ENCODE measurements at regions not wholly inside any gene's neighbourhood (a gene's known extent, or its start where the extent isn't known, plus 50 kb on each side); places are given as distances from the start of the nearest gene placed in this dataset.
"Not testable (repeated sequence)": the region's sequence is repeated elsewhere in the genome, so short reads cannot be mapped to it uniquely, and the experiment has no call there.

DNA sequence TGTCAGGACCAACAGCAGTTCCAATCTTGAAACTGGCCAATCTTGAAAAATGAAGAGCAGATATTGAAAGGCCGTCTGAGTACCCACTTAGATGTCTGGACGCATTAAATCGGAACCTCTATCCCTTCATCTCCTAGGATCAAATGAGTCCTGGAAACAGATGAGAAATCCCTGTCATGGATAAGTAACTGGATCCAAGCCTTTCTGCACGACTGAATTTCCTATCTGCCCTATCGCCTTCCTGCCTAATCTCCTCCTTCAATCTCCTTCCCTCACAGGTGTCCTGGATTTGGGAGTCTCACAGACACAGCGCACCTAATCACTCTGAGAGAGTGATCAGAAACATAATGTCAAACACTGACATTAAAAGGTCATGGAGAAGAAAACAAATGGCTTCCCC, 245.2 kb upstream of the PRSS58 start:
- H3K4me3 ChIP-seq: no peak overlapping the region
- H3K27me3 ChIP-seq: no peaks in the 10 kb centered on the region
- intact Hi-C loops (cut with DNase I): no loop called here
- H3K27ac ChIP-seq: no peak overlapping the region
- no peaks in the 10 kb centered on the region for H3K9me3 ChIP-seq
- H3K4me1 ChIP-seq: no peaks in the 10 kb centered on the region
- no peaks in the 10 kb centered on the region for H3K36me3 ChIP-seq
- DNase-seq (ENCODE audit: low spot score in 2 of 2): no peak
- TF ChIP-seq, protein P1, sequence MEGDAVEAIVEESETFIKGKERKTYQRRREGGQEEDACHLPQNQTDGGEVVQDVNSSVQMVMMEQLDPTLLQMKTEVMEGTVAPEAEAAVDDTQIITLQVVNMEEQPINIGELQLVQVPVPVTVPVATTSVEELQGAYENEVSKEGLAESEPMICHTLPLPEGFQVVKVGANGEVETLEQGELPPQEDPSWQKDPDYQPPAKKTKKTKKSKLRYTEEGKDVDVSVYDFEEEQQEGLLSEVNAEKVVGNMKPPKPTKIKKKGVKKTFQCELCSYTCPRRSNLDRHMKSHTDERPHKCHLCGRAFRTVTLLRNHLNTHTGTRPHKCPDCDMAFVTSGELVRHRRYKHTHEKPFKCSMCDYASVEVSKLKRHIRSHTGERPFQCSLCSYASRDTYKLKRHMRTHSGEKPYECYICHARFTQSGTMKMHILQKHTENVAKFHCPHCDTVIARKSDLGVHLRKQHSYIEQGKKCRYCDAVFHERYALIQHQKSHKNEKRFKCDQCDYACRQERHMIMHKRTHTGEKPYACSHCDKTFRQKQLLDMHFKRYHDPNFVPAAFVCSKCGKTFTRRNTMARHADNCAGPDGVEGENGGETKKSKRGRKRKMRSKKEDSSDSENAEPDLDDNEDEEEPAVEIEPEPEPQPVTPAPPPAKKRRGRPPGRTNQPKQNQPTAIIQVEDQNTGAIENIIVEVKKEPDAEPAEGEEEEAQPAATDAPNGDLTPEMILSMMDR (IDR thresholded peaks at IDR 0.05): no peak

DNA sequence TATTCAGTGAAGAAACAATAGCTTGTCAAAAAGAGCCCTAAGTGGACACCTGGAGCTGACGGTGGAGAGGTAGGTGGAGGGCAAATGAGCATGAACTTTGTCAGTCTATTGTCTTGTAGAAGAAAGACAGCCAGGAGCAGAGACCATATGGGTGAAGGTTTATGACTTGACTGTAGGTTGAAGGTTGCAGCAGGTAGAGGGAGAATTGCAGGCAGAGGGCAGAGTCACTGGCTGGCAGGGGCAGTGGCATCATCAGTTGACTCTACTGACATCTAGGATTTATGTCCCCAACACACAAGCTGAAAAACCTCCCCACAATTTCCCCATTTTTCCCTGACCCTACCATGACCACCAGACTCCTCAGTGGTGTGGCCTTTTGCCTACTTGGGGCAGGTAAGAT, 243.6 kb upstream of the PRSS58 start:
- H3K4me1 ChIP-seq: no peaks in the 10 kb centered on the region
- no peaks in the 10 kb centered on the region for H3K9me3 ChIP-seq
- TF ChIP-seq, protein P1 (IDR thresholded peaks at IDR 0.05): no peak
- H3K4me3 ChIP-seq: no peak overlapping the region
- H3K27me3 ChIP-seq: no peaks in the 10 kb centered on the region
- DNase-seq (ENCODE audit: low spot score in 2 of 2): no peak
- H3K36me3 ChIP-seq: no peaks in the 10 kb centered on the region
- no peak overlapping the region for H3K27ac ChIP-seq
- intact Hi-C loops (cut with DNase I): no loop called here

DNA sequence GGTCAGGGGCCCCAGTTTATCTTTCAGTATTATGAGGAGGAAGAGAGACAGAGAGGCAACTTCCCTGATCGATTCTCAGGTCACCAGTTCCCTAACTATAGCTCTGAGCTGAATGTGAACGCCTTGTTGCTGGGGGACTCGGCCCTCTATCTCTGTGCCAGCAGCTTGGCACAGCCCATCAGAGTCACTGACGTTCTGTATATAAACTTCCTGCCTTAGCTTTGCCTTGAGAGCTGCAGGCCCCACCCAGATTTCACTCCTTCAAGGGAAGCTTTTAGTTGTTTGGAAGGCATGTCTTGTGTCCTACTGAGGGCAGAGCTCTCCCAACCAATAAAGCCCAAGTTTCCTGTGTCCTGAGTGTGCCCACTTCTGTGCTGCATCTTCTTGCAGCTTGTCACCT, 242.5 kb upstream of the PRSS58 start:
- H3K4me3 ChIP-seq: no peak overlapping the region

DNA sequence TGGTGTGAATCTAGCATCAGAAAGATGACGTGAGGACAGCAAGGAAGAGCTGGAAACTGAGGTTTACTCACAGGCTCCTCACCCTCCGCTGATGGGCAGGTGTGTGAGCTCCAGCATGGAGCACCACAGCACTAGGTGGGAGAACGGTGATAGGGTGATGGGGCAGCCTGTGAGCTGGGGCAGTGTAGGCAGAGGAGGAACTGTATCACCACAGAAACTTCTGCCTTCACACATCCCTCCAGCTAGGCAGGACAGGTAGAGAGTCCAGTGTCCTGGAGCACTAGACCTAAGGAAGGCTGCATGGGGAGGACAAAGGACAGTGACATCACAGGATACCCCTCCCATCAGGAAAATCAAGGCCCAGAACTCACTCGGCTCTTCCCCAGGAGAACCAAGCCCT, 241.8 kb upstream of the PRSS58 start:
- intact Hi-C loops (cut with DNase I): no loop called here
- no peaks in the 10 kb centered on the region for H3K36me3 ChIP-seq
- no peak overlapping the region for H3K4me3 ChIP-seq
- TF ChIP-seq, protein P1 (IDR thresholded peaks at IDR 0.05): no peak
- DNase-seq (ENCODE audit: low spot score in 2 of 2): no peak
- no peaks in the 10 kb centered on the region for H3K4me1 ChIP-seq
- H3K27ac ChIP-seq: no peak overlapping the region
- H3K27me3 ChIP-seq: no peaks in the 10 kb centered on the region
- H3K9me3 ChIP-seq: no peaks in the 10 kb centered on the region

More for the DNA sequence above, 242.5 kb upstream of the PRSS58 start:
- no peaks in the 10 kb centered on the region for H3K9me3 ChIP-seq
- H3K27ac ChIP-seq: no peak overlapping the region
- H3K27me3 ChIP-seq: no peaks in the 10 kb centered on the region
- TF ChIP-seq, protein P1 (IDR thresholded peaks at IDR 0.05): no peak
- no peaks in the 10 kb centered on the region for H3K4me1 ChIP-seq
- no peak for DNase-seq (ENCODE audit: low spot score in 2 of 2)
- H3K36me3 ChIP-seq: no peaks in the 10 kb centered on the region
- intact Hi-C loops (cut with DNase I): no loop called here

DNA sequence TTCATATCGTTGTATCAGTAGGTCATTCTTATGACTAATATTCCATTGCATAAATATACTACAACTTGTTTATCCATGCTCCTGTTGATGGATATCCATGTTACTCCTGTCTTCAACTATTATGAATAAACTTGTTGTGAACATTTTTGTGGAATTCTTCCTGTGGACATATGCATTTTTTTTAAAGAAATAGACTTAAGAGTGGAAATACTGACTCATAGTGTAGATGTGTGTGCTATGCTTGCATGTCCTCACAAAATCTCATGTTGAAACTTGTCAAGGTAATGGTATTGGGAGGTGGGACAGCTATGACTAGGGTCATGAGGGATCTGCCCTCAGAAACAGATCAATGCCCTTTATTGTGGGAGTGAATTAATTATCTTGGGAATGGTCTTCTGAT, 240.5 kb upstream of the PRSS58 start:
- H3K27ac ChIP-seq: no peak overlapping the region
- no peaks in the 10 kb centered on the region for H3K27me3 ChIP-seq
- intact Hi-C loops (cut with DNase I): no loop called here
- no peak for DNase-seq (ENCODE audit: low spot score in 2 of 2)
- TF ChIP-seq, protein P1 (IDR thresholded peaks at IDR 0.05): no peak
- H3K9me3 ChIP-seq: no peaks in the 10 kb centered on the region
- H3K36me3 ChIP-seq: no peaks in the 10 kb centered on the region
- no peak overlapping the region for H3K4me3 ChIP-seq
- no peaks in the 10 kb centered on the region for H3K4me1 ChIP-seq

DNA sequence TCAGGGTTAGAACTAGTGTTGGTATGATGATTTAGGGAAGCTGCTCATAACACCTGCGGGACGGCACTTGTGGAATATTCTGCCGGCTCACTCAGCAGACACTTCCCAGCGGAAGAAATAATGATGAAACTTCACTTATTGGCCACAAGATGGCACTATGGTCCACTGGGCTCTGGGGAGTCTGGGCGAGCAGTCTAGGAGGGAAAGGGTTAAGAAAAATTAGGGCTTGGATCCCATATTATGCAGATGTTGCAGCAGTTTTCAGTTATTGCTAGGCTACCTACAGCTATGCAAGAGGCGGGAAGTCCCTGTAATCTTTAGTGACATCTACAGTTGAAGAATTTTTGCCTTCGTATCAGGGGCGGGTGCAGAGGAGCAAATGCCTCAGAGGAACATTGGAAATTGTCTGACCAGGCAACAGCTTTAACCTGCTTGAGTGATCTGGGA, 238.7 kb upstream of the PRSS58 start:
- TF ChIP-seq, protein P1 (IDR thresholded peaks at IDR 0.05): peak; percentile 7 to 52 (median 23)
- Histone ChIP-seq H3K36me3 (no peaks in the 10 kb centered on the region), H3K4me3 (no peak overlapping the region), H3K4me1 (no peaks in the 10 kb centered on the region), H3K27ac (no peak overlapping the region), H3K9me3 (no peaks in the 10 kb centered on the region), H3K27me3 (no peaks in the 10 kb centered on the region)
- DNase-seq (ENCODE audit: low spot score in 2 of 2): no peak
- intact Hi-C loops (cut with DNase I): no loop called here

DNA sequence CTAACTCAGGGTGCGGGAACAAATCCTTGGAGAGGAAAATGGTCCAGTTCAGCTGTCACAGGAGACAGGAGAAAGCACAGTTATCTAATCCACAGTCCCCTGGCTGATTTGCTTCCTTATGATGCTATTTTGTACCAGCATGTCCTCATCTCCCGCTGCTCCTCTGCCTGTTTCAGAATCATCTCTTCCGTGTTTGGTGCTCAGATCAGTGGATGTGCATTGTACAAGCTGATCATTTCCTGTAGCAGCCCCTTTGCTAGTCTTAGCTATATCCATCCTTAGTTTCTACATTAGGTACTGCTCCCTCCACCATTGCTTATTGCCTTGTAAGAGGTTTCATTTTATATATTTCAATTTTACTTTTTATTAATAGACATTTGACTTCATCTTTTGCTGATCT, 238.0 kb upstream of the PRSS58 start:
- H3K4me3 ChIP-seq; DNase-seq (ENCODE audit: low spot score in 2 of 2); H3K4me1 ChIP-seq; H3K27me3 ChIP-seq; H3K9me3 ChIP-seq; H3K36me3 ChIP-seq; intact Hi-C loops (cut with DNase I); H3K27ac ChIP-seq: not testable (repeated sequence)

DNA sequence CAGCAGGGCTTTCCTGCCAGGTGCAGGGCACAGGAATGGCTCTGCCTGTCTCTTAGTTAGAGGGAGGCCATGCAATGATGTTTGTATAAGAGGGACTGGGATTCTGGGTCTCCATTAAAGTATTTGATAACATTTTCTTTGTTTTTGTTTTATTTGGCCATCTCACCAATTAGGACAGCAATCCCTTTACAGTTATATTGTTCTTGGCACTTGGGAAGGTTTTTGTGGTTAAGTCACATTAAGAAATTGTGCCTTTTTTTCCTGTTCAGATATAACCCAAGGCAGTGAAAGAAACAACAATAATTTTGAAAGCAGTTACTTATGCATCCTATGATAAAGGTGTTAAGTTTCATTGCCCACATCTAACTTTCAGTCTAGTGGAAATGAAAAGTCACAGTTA, 237.4 kb upstream of the PRSS58 start:
- H3K9me3 ChIP-seq; H3K4me1 ChIP-seq; intact Hi-C loops (cut with DNase I); H3K4me3 ChIP-seq; H3K36me3 ChIP-seq; H3K27ac ChIP-seq; DNase-seq (ENCODE audit: low spot score in 2 of 2); H3K27me3 ChIP-seq: not testable (repeated sequence)

Measured in ascending aorta (tissue), 2 donors.